GM23248 (cell line): ENCODE measurements at regions not wholly inside any gene's neighbourhood (a gene's known extent, or its start where the extent isn't known, plus 50 kb on each side); places are given as distances from the start of the nearest gene placed in this dataset.

Source experiments
- EZH2 ChIP-seq: fragments of 200-600 bp; sonication (generic); IDR thresholded peaks from 2 replicates; pipeline ENCODE4 v1.6.1; 2018; ENCODE audit warnings: antibody characterized with exemption, mild to moderate bottlenecking; ENCODE audit not compliant: insufficient read depth, poor library complexity, severe bottlenecking
- EZH2phosphoT487 ChIP-seq: fragments of 200-600 bp; sonication (generic); IDR thresholded peaks from 2 replicates; pipeline ENCODE4 v1.6.1; 2018; ENCODE audit warnings: antibody characterized with exemption, moderate library complexity, mild to moderate bottlenecking, low read depth; ENCODE audit not compliant: insufficient read depth

- TF ChIP-seq EZH2phosphoT487 (no peak), EZH2 (no peak)
These were observed 566.4 kb downstream of the DNAH5 start for GRCh38 chr5:13378091-13378490.
